SK-N-SH treated with all-trans-retinoic acid at 6 μM for 48 hours (cell line): ENCODE measurements at regions not wholly inside any gene's neighbourhood (a gene's known extent, or its start where the extent isn't known, plus 50 kb on each side); places are given as distances from the start of the nearest gene placed in this dataset.

Experiments
- ARNTL ChIP-seq: fragments of 450-650 bp; formaldehyde crosslinking; IDR thresholded peaks from 2 replicates; pipeline ENCODE4 v1.5.0; 2020; ENCODE audit warnings: low read depth, mild to moderate bottlenecking, moderate library complexity, borderline replicate concordance
- BACH2 ChIP-seq: fragments of 250-450 bp; sonication (Bioruptor Pico); IDR thresholded peaks from 2 replicates; pipeline ENCODE4 v1.9.0; 2021; ENCODE audit warnings: mild to moderate bottlenecking, borderline replicate concordance
- OSR1 ChIP-seq: fragments of 250-450 bp; sonication (Bioruptor Pico); IDR thresholded peaks from 2 replicates; pipeline ENCODE4 v1.8.0; 2022; ENCODE audit warnings: moderate library complexity, mild to moderate bottlenecking, inconsistent platforms
- PATZ1 ChIP-seq: fragments of 250-450 bp; sonication (Bioruptor Pico); IDR thresholded peaks from 2 replicates; pipeline ENCODE4 v1.8.0; 2020; ENCODE audit warnings: mild to moderate bottlenecking, moderate library complexity, borderline replicate concordance
- PPARA ChIP-seq: fragments of 250-450 bp; sonication (Bioruptor Pico); IDR thresholded peaks from 2 replicates; pipeline ENCODE4 v1.5.0; 2020; ENCODE audit warnings: mild to moderate bottlenecking, borderline replicate concordance
- RARB ChIP-seq: fragments of 250-450 bp; sonication (Bioruptor Pico); IDR thresholded peaks from 2 replicates; pipeline ENCODE4 v1.8.0; 2021; ENCODE audit warnings: mild to moderate bottlenecking, moderate library complexity
- TOX ChIP-seq: fragments of 250-450 bp; sonication (Bioruptor Pico); IDR thresholded peaks from 2 replicates; pipeline ENCODE4 v1.8.0; 2021; ENCODE audit warnings: mild to moderate bottlenecking, moderate library complexity, borderline replicate concordance
- ZC3H10 ChIP-seq: fragments of 250-450 bp; sonication (Bioruptor Pico); IDR thresholded peaks from 2 replicates; pipeline ENCODE4 v1.5.1; 2021; ENCODE audit warnings: mild to moderate bottlenecking, moderate library complexity
- ZFP30 ChIP-seq: fragments of 450-650 bp; formaldehyde crosslinking; IDR thresholded peaks from 2 replicates; pipeline ENCODE4 v1.5.0; 2022; ENCODE audit warnings: mild to moderate bottlenecking, moderate library complexity
- TF ChIP-seq, protein P1 (sequence below): fragments of 250-450 bp; sonication (Bioruptor Pico); IDR thresholded peaks from 2 replicates; pipeline ENCODE4 v1.5.1; 2021; ENCODE audit warnings: mild to moderate bottlenecking, moderate library complexity

DNA sequence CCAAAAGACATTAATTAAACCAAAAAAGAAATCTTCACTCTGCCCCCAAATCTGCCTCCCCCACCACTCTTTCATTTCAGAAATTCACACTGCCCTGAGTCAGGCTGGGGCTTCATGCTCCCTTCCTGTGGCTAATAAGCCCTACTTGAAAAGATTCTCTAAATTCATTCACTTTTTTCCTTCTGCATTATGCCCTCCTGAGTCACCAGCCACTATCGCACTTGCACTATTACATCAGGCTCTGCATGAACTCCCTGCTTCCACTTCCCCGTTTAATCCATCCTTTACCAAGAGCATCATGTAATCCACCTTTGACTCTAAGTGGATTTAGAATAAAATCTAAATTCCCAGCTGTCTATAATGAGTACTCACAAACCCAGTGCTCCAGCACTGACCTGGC is 295.4 kb upstream of the KLF3 start:
- TF ChIP-seq BACH2, result no peak
- no peak for TF ChIP-seq ZFP30
- TF ChIP-seq PATZ1, result no peak
- TF ChIP-seq, protein P1, sequence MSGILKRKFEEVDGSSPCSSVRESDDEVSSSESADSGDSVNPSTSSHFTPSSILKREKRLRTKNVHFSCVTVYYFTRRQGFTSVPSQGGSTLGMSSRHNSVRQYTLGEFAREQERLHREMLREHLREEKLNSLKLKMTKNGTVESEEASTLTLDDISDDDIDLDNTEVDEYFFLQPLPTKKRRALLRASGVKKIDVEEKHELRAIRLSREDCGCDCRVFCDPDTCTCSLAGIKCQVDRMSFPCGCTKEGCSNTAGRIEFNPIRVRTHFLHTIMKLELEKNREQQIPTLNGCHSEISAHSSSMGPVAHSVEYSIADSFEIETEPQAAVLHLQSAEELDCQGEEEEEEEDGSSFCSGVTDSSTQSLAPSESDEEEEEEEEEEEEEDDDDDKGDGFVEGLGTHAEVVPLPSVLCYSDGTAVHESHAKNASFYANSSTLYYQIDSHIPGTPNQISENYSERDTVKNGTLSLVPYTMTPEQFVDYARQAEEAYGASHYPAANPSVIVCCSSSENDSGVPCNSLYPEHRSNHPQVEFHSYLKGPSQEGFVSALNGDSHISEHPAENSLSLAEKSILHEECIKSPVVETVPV (CRISPR knock-in tag), result no peak
- TF ChIP-seq RARB, result no peak
- TF ChIP-seq ZC3H10 (CRISPR knock-in tag), result no peak
- no peak for TF ChIP-seq TOX
- no peak for TF ChIP-seq ARNTL (CRISPR knock-in tag)
- no peak for TF ChIP-seq PPARA (CRISPR knock-in tag)
- no peak for TF ChIP-seq OSR1 (CRISPR knock-in tag)
